IMR-90 (cell line): ENCODE measurements at regions not wholly inside any gene's neighbourhood (a gene's known extent, or its start where the extent isn't known, plus 50 kb on each side); places are given as distances from the start of the nearest gene placed in this dataset.
"Not testable (repeated sequence)": the region's sequence is repeated elsewhere in the genome, so short reads cannot be mapped to it uniquely, and the experiment has no call there.

Source experiments
- ATAC-seq: fragments of 200-7000 bp; cut with Tn5 transposase; 2 replicates; pipeline ENCODE4 v1.9.1; 2020; ENCODE audit warnings: low read depth, mild to moderate bottlenecking, moderate library complexity
- BruUV-seq: library from RNA; stranded (reverse); fragments of 400-500 nt; replicated peaks from 2 replicates; lab custom pipeline; 2021; lab: Mats Ljungman, UMichigan
- CTCF ChIA-PET: fragments of 300-600 bp; formaldehyde crosslinking; extraction: SDS; loops from one replicate; lab custom pipeline; 2021; ENCODE audit warnings: antibody characterized with exemption; lab: Yijun Ruan, JAX
- POLR2A ChIA-PET: fragments of 300-600 bp; sonication (Branson Sonifier 250); formaldehyde crosslinking; loops from one replicate; lab custom pipeline; 2022; ENCODE audit warnings: antibody characterized with exemption; ENCODE audit not compliant: unreplicated experiment; lab: Charles Lee
- DNase-seq: peaks from one replicate; pipeline ENCODE4 v3.0.0; 2013
- H2AFZ ChIP-seq: replicated peaks from 2 replicates; pipeline ENCODE3; 2013; ENCODE audit warnings: low read length, mild to moderate bottlenecking; ENCODE audit not compliant: poor library complexity
- H2AK5ac ChIP-seq: 2 replicates; pipeline ENCODE4 v1.6.1; 2013; ENCODE audit warnings: low read depth, low read length, inconsistent platforms
- H2AK9ac ChIP-seq: replicated peaks from 2 replicates; pipeline ENCODE3; 2013; ENCODE audit warnings: mild to moderate bottlenecking, low read depth, low read length, moderate library complexity; ENCODE audit not compliant: poor library complexity
- H2BK120ac ChIP-seq: 2 replicates; pipeline ENCODE4 v1.6.1; 2013; ENCODE audit warnings: low read depth, low read length, inconsistent platforms
- H2BK15ac ChIP-seq: 3 replicates; pipeline ENCODE4 v1.6.1; 2013; ENCODE audit warnings: low read depth, low read length, inconsistent platforms
- H2BK20ac ChIP-seq: 2 replicates; pipeline ENCODE4 v1.6.1; 2013; ENCODE audit warnings: low read depth, mild to moderate bottlenecking, inconsistent platforms, low read length, moderate library complexity
- H2BK5ac ChIP-seq: 2 replicates; pipeline ENCODE4 v1.6.1; 2013; ENCODE audit warnings: mild to moderate bottlenecking, low read depth, low read length, inconsistent platforms; ENCODE audit not compliant: poor library complexity, severe bottlenecking
- H3K14ac ChIP-seq: replicated peaks from 2 replicates; pipeline ENCODE4 v1.6.1; 2013; ENCODE audit warnings: low read depth, low read length, inconsistent platforms
- H3K18ac ChIP-seq: 2 replicates; pipeline ENCODE4 v1.6.1; 2013; ENCODE audit warnings: low read depth, low read length, control low read depth
- H3K23ac ChIP-seq: 2 replicates; pipeline ENCODE4 v1.6.1; 2013; ENCODE audit warnings: low read depth, low read length, inconsistent platforms
- H3K27ac ChIP-seq: 2 replicates; pipeline ENCODE4 v1.5.1; 2013; ENCODE audit warnings: mild to moderate bottlenecking, control low read depth, low read length; ENCODE audit not compliant: insufficient read depth
- H3K27me3 ChIP-seq: 2 replicates; pipeline ENCODE4 v1.6.1; 2013; ENCODE audit warnings: low read length; ENCODE audit not compliant: control insufficient read depth, insufficient read depth
- H3K36me3 ChIP-seq: 2 replicates; pipeline ENCODE4 v1.6.1; 2013; ENCODE audit warnings: low read length, mixed read lengths; ENCODE audit not compliant: control insufficient read depth, insufficient read depth
- H3K4ac ChIP-seq: 2 replicates; pipeline ENCODE4 v1.6.1; 2013; ENCODE audit warnings: low read depth, low read length, inconsistent platforms
- H3K4me1 ChIP-seq: 2 replicates; pipeline ENCODE4 v1.6.1; 2013; ENCODE audit warnings: low read length, mixed read lengths; ENCODE audit not compliant: control insufficient read depth, insufficient read depth
- H3K4me2 ChIP-seq: 2 replicates; pipeline ENCODE4 v1.6.1; 2013; ENCODE audit warnings: low read depth, mild to moderate bottlenecking, control low read depth, low read length, moderate library complexity
- H3K4me3 ChIP-seq: 2 replicates; pipeline ENCODE4 v1.5.1; 2013; ENCODE audit warnings: low read depth, mild to moderate bottlenecking, control low read depth, low read length, moderate library complexity; ENCODE audit not compliant: insufficient read depth
- H3K56ac ChIP-seq: 2 replicates; pipeline ENCODE4 v1.6.1; 2013; ENCODE audit warnings: low read length, inconsistent platforms; ENCODE audit not compliant: insufficient read depth; ENCODE audit errors: extremely low read depth
- H3K79me1 ChIP-seq, 2 experiments: 2 replicates each; pipeline ENCODE4 v1.6.1; 2013; ENCODE audit warnings: low read length in 2 of 2, inconsistent platforms in 1 of 2, low read depth in 1 of 2
- H3K9ac ChIP-seq: 2 replicates; pipeline ENCODE4 v1.6.1; 2013; ENCODE audit warnings: low read depth, low read length, control low read depth
- H3K9me1 ChIP-seq: 2 replicates; pipeline ENCODE4 v1.6.1; 2013; ENCODE audit warnings: low read length, inconsistent platforms; ENCODE audit not compliant: insufficient read depth
- H3K9me3 ChIP-seq: 2 replicates; pipeline ENCODE4 v1.6.1; 2013; ENCODE audit warnings: low read length; ENCODE audit not compliant: control insufficient read depth, insufficient read depth
- H4K20me1 ChIP-seq: 2 replicates; pipeline ENCODE4 v1.6.1; 2013; ENCODE audit warnings: low read length, inconsistent platforms; ENCODE audit not compliant: insufficient read depth
- H4K5ac ChIP-seq: 2 replicates; pipeline ENCODE4 v1.6.1; 2013; ENCODE audit warnings: mild to moderate bottlenecking, low read depth, low read length, control low read depth
- H4K8ac ChIP-seq, 2 experiments: 2 replicates each; pipeline ENCODE4 v1.6.1; 2013; ENCODE audit warnings: low read depth in 2 of 2, low read length in 2 of 2, control low read depth in 1 of 2, inconsistent platforms in 1 of 2
- H4K91ac ChIP-seq: 2 replicates; pipeline ENCODE4 v1.6.1; 2013; ENCODE audit warnings: low read depth, low read length, inconsistent platforms; ENCODE audit not compliant: insufficient read depth
- WGBS, 2 experiments: methylation state at CpG; one replicate each; pipeline versions ENCODE4 v1.1.5 to v1.1.7; 2013; ENCODE audit warnings: missing lambda C conversion rate in 2 of 2; ENCODE audit not compliant: insufficient read length in 1 of 2; ENCODE audit errors: extremely low coverage in 2 of 2; 5-methylcytosine and 5-hydroxymethylcytosine counted together
- dilution Hi-C: fragments of 300-500 bp; cut with HindIII; formaldehyde crosslinking; loops from one replicate; pipeline ENCODE4 v1.14.3; 2018; ENCODE audit warnings: low sequenced_read_pairs; ENCODE audit not compliant: unreplicated experiment
- in situ Hi-C: fragments of 300-500 bp; cut with MboI; formaldehyde crosslinking; loops from 3 replicates; pipeline ENCODE4 v1.14.3; 2019; ENCODE audit warnings: low sequenced_read_pairs, inconsistent platforms, mixed read lengths
- intact Hi-C: fragments of 100-400 bp; cut with micrococcal nuclease; formaldehyde crosslinking; loops from 2 replicates; pipeline ENCODE4 v1.10.0; 2022

GRCh38 chr2:37762281-37762680, 90.8 kb upstream of the CDC42EP3 start:
- H3K56ac ChIP-seq, H3K9me1 ChIP-seq, CTCF ChIA-PET, H3K4me3 ChIP-seq, DNase-seq, H3K9ac ChIP-seq, dilution Hi-C loops, BruUV-seq, H3K9me3 ChIP-seq, H2AFZ ChIP-seq, intact Hi-C loops, H4K8ac ChIP-seq, H2BK20ac ChIP-seq, H3K4me2 ChIP-seq, H4K20me1 ChIP-seq, H2AK9ac ChIP-seq, H3K79me1 ChIP-seq, H3K36me3 ChIP-seq, H3K4me1 ChIP-seq, H4K5ac ChIP-seq, POLR2A ChIA-PET, in situ Hi-C loops, ATAC-seq, H2BK5ac ChIP-seq, H3K27me3 ChIP-seq: not testable (repeated sequence)
- Histone ChIP-seq H2BK15ac (peak overlapping the region; percentile 94; the same call in 1 of the 3 replicates), H3K4ac (peak overlapping the region; percentile 41; the same call in 1 of the 2 replicates), H4K91ac (peak overlapping the region; percentile 25; the same call in 1 of the 2 replicates), H3K27ac (peak overlapping the region; percentile 29; the same call in 1 of the 2 replicates), H3K18ac (0 out of 2 replicates have a peak overlapping the region, but pooled peaks have one; percentile 5), H3K14ac (peak overlapping the region; percentile 50; the same call in 1 of the 2 replicates), H3K23ac (0 out of 2 replicates have a peak overlapping the region, but pooled peaks have one; percentile 15), H2AK5ac (peak overlapping the region; percentile 96), H2BK120ac (peak overlapping the region; percentile 44; the same call in 1 of the 2 replicates)
- WGBS, 2 experiments, result no CpG with 5 or more reads among the region's 2 CpGs
